ENCODE measurements at regions not wholly inside any gene's neighbourhood (a gene's known extent, or its start where the extent isn't known, plus 50 kb on each side); places are given as distances from the start of the nearest gene placed in this dataset.

- TF ChIP-seq EZH2 (IDR thresholded peaks at IDR 0.05) (no peak), POLR2AphosphoS5 (IDR thresholded peaks at IDR 0.05; ENCODE audit: borderline replicate concordance, low read depth, low read length) (no peak), FOXP2 (optimal IDR thresholded peaks at IDR 0.05; ENCODE audit: control extremely low read depth, extremely low read length, insufficient read depth) (no peak)
These were observed 83.8 kb upstream of the KIF26B start for GRCh38 chr1:245070836-245071615.

Data from SK-N-MC (cell line).